SK-N-MC (cell line): ENCODE measurements at regions not wholly inside any gene's neighbourhood (a gene's known extent, or its start where the extent isn't known, plus 50 kb on each side); places are given as distances from the start of the nearest gene placed in this dataset.
"Not testable (repeated sequence)": the region's sequence is repeated elsewhere in the genome, so short reads cannot be mapped to it uniquely, and the experiment has no call there.

Experiments
- DNase-seq: peaks from one replicate; pipeline ENCODE4 v3.0.0-alpha.2; 2011; ENCODE audit warnings: low read depth, low spot score
- H3K27ac ChIP-seq: fragments of 200-600 bp; sonication (generic); 2 replicates; pipeline ENCODE4 v1.5.1; 2016; ENCODE audit warnings: mixed run types
- H3K36me3 ChIP-seq: fragments of 200-600 bp; sonication (generic); 2 replicates; pipeline ENCODE4 v1.6.1; 2017; ENCODE audit warnings: antibody characterized with exemption, low read length, mixed read lengths; ENCODE audit not compliant: insufficient read depth
- H3K4me3 ChIP-seq: fragments of 200-600 bp; sonication (generic); 2 replicates; pipeline ENCODE4 v1.5.1; 2016
- H3K9ac ChIP-seq: fragments of 200-600 bp; sonication (generic); 2 replicates; pipeline ENCODE4 v1.8.0; 2017; ENCODE audit warnings: mixed run types, mixed read lengths; ENCODE audit not compliant: insufficient read length
- H3K9me3 ChIP-seq: fragments of 200-600 bp; sonication (generic); 2 replicates; pipeline ENCODE4 v1.6.1; 2017; ENCODE audit warnings: low read depth, mild to moderate bottlenecking, antibody characterized with exemption, low read length, moderate library complexity, mixed read lengths
- EZH2 ChIP-seq: fragments of 200-600 bp; sonication (generic); IDR thresholded peaks from one replicate; pipeline ENCODE4 v1.6.1; 2017; ENCODE audit warnings: antibody characterized with exemption
- FOXP2 ChIP-seq: optimal IDR thresholded peaks from 2 replicates; pipeline ENCODE3; 2011; ENCODE audit warnings: mild to moderate bottlenecking, moderate library complexity; ENCODE audit not compliant: insufficient read depth; ENCODE audit errors: extremely low read length, control extremely low read depth
- POLR2AphosphoS5 ChIP-seq: IDR thresholded peaks from 2 replicates; pipeline ENCODE4 v1.6.1; 2012; ENCODE audit warnings: mild to moderate bottlenecking, low read depth, low read length, borderline replicate concordance

GRCh38 chr12:5328669-5329517, 103.0 kb upstream of the NTF3 start:
- Histone ChIP-seq H3K9me3 (no peaks in the 10 kb centered on the region), H3K36me3 (no peaks in the 10 kb centered on the region), H3K9ac (no peak overlapping the region), H3K27ac (no peak overlapping the region), H3K4me3 (no peak overlapping the region)
- no peak for DNase-seq
- TF ChIP-seq EZH2, result no peak
- TF ChIP-seq FOXP2, result no peak
- TF ChIP-seq POLR2AphosphoS5, result no peak

- Histone ChIP-seq H3K9me3 (no peaks in the 10 kb centered on the region), H3K27ac (no peak overlapping the region), H3K4me3 (no peak overlapping the region), H3K9ac (no peak overlapping the region), H3K36me3 (no peaks in the 10 kb centered on the region)
- no peak for DNase-seq
- TF ChIP-seq POLR2AphosphoS5, result no peak
- no peak for TF ChIP-seq EZH2
- TF ChIP-seq FOXP2, result no peak
These were observed 99.4 kb upstream of the NTF3 start for GRCh38 chr12:5332551-5332950.

- no peak overlapping the region for H3K27ac ChIP-seq
- no peak for DNase-seq
- H3K9ac ChIP-seq, result no peak overlapping the region
- no peaks in the 10 kb centered on the region for H3K36me3 ChIP-seq
- TF ChIP-seq POLR2AphosphoS5, result no peak
- TF ChIP-seq EZH2, result no peak
- TF ChIP-seq FOXP2, result no peak
- no peaks in the 10 kb centered on the region for H3K9me3 ChIP-seq
- no peak overlapping the region for H3K4me3 ChIP-seq
These were observed 98.8 kb upstream of the NTF3 start for GRCh38 chr12:5333096-5333495.

- no peak for TF ChIP-seq POLR2AphosphoS5
- TF ChIP-seq EZH2, result no peak
- no peak for TF ChIP-seq FOXP2
- Histone ChIP-seq H3K27ac (no peak overlapping the region), H3K9me3 (no peaks in the 10 kb centered on the region), H3K36me3 (no peaks in the 10 kb centered on the region), H3K9ac (no peak overlapping the region), H3K4me3 (no peak overlapping the region)
- no peak for DNase-seq
These were observed 96.8 kb upstream of the NTF3 start for GRCh38 chr12:5335069-5335468.

- H3K4me3 ChIP-seq, H3K9ac ChIP-seq, H3K9me3 ChIP-seq, DNase-seq, H3K36me3 ChIP-seq, H3K27ac ChIP-seq: not testable (repeated sequence)
These were observed 90.8 kb upstream of the NTF3 start for GRCh38 chr12:5341086-5341485.

GRCh38 chr12:5343711-5344110, 88.2 kb upstream of the NTF3 start:
- Histone ChIP-seq H3K9ac (no peak overlapping the region), H3K9me3 (no peaks in the 10 kb centered on the region), H3K36me3 (no peaks in the 10 kb centered on the region), H3K4me3 (no peak overlapping the region), H3K27ac (no peak overlapping the region)
- no peak for DNase-seq
- no peak for TF ChIP-seq EZH2
- no peak for TF ChIP-seq FOXP2
- no peak for TF ChIP-seq POLR2AphosphoS5

- H3K9ac ChIP-seq, result no peak overlapping the region
- no peaks in the 10 kb centered on the region for H3K9me3 ChIP-seq
- TF ChIP-seq POLR2AphosphoS5, result no peak
- TF ChIP-seq EZH2, result no peak
- no peak for TF ChIP-seq FOXP2
- no peak overlapping the region for H3K27ac ChIP-seq
- H3K36me3 ChIP-seq, result no peaks in the 10 kb centered on the region
- H3K4me3 ChIP-seq, result no peak overlapping the region
- DNase-seq, result no peak
These were observed 87.8 kb upstream of the NTF3 start for GRCh38 chr12:5344131-5344530.

- Histone ChIP-seq H3K9me3 (no peaks in the 10 kb centered on the region), H3K4me3 (no peak overlapping the region), H3K27ac (no peak overlapping the region), H3K36me3 (no peaks in the 10 kb centered on the region), H3K9ac (no peak overlapping the region)
- DNase-seq, result no peak
- TF ChIP-seq POLR2AphosphoS5 (no peak), FOXP2 (no peak), EZH2 (no peak)
These were observed 86.4 kb upstream of the NTF3 start for GRCh38 chr12:5345534-5345933.

GRCh38 chr12:5348057-5348456, 83.9 kb upstream of the NTF3 start:
- Histone ChIP-seq H3K36me3 (no peaks in the 10 kb centered on the region), H3K9me3 (no peaks in the 10 kb centered on the region), H3K9ac (no peak overlapping the region), H3K4me3 (no peak overlapping the region), H3K27ac (no peak overlapping the region)
- TF ChIP-seq EZH2 (no peak), POLR2AphosphoS5 (no peak), FOXP2 (no peak)
- no peak for DNase-seq
